Lung (tissue), 11 donors: ENCODE measurements at regions not wholly inside any gene's neighbourhood (a gene's known extent, or its start where the extent isn't known, plus 50 kb on each side); places are given as distances from the start of the nearest gene placed in this dataset.
"Not testable (repeated sequence)": the region's sequence is repeated elsewhere in the genome, so short reads cannot be mapped to it uniquely, and the experiment has no call there.

Source experiments
- ATAC-seq: fragments of 200-7000 bp; cut with Tn5 transposase; one replicate; pipeline ENCODE4 v1.9.1; 2020; ENCODE audit warnings: moderate number of reproducible peaks; ENCODE audit not compliant: insufficient read depth, low FRiP score
- DNase-seq, 3 donors: peaks; one replicate each; pipeline ENCODE4 v3.0.0-alpha.2; 2013 to 2017
- H3K27ac ChIP-seq, 2 donors: one replicate each; pipeline ENCODE4 v1.5.1; 2013; ENCODE audit warnings: mild to moderate bottlenecking in 2 of 2, moderate library complexity in 2 of 2, control low read depth in 1 of 2, inconsistent platforms in 1 of 2, low read depth in 1 of 2, low read length in 1 of 2
- H3K27me3 ChIP-seq, 3 donors: one replicate each; pipeline ENCODE4 v1.5.1; 2013; ENCODE audit warnings: low read length in 2 of 3; ENCODE audit not compliant: control insufficient read depth in 3 of 3, insufficient read depth in 3 of 3
- H3K36me3 ChIP-seq, 4 donors: one replicate each; pipeline ENCODE4 v1.5.1; 2013; ENCODE audit warnings: low read length in 4 of 4, mild to moderate bottlenecking in 1 of 4, moderate library complexity in 1 of 4; ENCODE audit not compliant: control insufficient read depth in 4 of 4, insufficient read depth in 4 of 4
- H3K4me1 ChIP-seq, 5 donors: one replicate each; pipeline ENCODE4 v1.5.1; 2013; ENCODE audit warnings: low read length in 5 of 5, mild to moderate bottlenecking in 2 of 5, moderate library complexity in 1 of 5; ENCODE audit not compliant: control insufficient read depth in 5 of 5, insufficient read depth in 5 of 5
- H3K4me3 ChIP-seq: one replicate; pipeline ENCODE4 v1.5.1; 2013; ENCODE audit warnings: mild to moderate bottlenecking, control low read depth, moderate library complexity
- H3K9ac ChIP-seq, 2 donors: one replicate each; pipeline ENCODE4 v1.5.1; 2013; ENCODE audit warnings: low read length in 2 of 2, control low read depth in 1 of 2; ENCODE audit not compliant: insufficient read depth in 1 of 2
- H3K9me3 ChIP-seq, 4 donors: one replicate each; pipeline ENCODE4 v1.5.1; 2013; ENCODE audit warnings: low read length in 3 of 4, mild to moderate bottlenecking in 1 of 4, moderate library complexity in 1 of 4; ENCODE audit not compliant: control insufficient read depth in 4 of 4, insufficient read depth in 3 of 4
- WGBS, 2 donors: extraction: QIAGEN DNeasy Blood & Tissue Kit; methylation state at CpG; one replicate each; pipeline ENCODE4 v1.1.7; 2013; 5-methylcytosine and 5-hydroxymethylcytosine counted together
- TF ChIP-seq, protein P1 (sequence below): IDR thresholded peaks from 2 replicates; pipeline ENCODE4 v1.5.1; 2012; ENCODE audit warnings: mild to moderate bottlenecking; ENCODE audit errors: control extremely low read depth, extremely low read depth
- donor health status: control.
- donor health status: control.
- donor health status: Bipolar disorder and iron deficiency.
- donor health status: healthy.
- donor health status: DM: yes; HTN: yes; CAD: no.

DNA sequence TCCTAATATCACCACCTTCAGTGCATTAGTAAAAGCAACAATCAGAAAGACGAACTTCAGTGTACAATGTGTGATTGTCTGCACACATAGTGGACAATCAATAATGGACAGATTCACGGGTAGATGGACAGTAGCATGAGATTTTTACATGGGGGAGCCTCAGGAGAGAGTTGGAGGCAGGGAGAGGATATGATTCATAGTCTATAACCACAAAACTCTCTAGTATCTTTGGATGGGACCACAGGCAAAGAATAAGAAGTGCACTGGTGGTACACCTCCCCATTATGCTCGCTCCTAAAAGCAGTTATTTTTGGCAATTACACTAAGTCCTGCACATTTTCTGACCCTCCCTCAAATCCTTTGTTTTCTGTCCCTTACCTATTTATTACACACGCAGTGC is 624.4 kb upstream of the ACTRT1 start:
- ATAC-seq, result no peak

DNA sequence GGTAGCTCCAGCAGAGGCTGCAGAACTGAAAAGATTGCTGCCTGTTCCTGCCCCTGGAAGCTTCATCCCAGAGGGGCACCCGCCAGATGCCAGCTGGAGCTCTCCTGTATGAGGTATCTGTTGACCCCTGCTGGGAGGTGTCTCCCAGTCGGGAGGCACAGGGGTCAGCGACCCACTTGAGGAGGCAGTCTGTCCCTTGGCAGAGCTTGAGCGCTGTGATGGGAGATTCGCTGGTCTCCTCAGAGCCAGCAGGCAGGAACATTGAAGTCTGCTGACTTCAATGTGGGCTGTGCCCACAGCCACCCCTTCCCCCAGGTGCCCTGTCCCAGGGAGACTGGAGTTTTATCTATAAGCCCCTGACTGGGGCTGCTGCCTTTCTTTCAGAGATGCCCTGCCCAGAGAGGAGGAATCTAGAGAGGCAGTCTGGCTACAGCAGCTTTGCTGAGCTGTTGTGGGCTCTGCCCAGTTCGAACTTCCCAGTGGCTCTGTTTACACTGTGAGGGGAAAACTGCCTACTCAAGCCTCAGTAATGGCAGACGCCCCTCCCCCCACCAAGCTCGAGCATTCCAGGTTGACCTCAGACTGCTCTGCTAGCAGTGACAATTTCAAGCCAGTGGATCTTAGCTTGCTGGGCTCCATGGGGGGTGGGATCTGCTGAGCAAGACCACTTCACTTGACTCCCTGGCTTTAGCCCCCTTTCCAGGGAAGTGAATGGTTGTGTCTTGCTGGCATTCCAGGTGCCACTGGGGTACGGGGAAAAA is 622.3 kb upstream of the ACTRT1 start:
- H3K27me3 ChIP-seq, H3K36me3 ChIP-seq, H3K4me1 ChIP-seq, H3K9ac ChIP-seq, H3K9me3 ChIP-seq, H3K4me3 ChIP-seq, H3K27ac ChIP-seq, ATAC-seq, DNase-seq: not testable (repeated sequence)
- 63 to 71% methylated on average over 5 to 9 of the region's 9 CpGs for WGBS, 2 donors

More for the DNA sequence above, 624.4 kb upstream of the ACTRT1 start:
- Histone ChIP-seq H3K9me3 (no peaks in the 10 kb centered on the region), H3K4me1 (no peaks in the 10 kb centered on the region), H3K4me3 (no peak overlapping the region), H3K36me3 (no peaks in the 10 kb centered on the region), H3K9ac (no peak overlapping the region), H3K27me3 (no peaks in the 10 kb centered on the region), H3K27ac (no peak overlapping the region)
- WGBS, 2 donors, result 70 to 88% methylated on average over 4 of the region's 4 CpGs
- TF ChIP-seq, protein P1, sequence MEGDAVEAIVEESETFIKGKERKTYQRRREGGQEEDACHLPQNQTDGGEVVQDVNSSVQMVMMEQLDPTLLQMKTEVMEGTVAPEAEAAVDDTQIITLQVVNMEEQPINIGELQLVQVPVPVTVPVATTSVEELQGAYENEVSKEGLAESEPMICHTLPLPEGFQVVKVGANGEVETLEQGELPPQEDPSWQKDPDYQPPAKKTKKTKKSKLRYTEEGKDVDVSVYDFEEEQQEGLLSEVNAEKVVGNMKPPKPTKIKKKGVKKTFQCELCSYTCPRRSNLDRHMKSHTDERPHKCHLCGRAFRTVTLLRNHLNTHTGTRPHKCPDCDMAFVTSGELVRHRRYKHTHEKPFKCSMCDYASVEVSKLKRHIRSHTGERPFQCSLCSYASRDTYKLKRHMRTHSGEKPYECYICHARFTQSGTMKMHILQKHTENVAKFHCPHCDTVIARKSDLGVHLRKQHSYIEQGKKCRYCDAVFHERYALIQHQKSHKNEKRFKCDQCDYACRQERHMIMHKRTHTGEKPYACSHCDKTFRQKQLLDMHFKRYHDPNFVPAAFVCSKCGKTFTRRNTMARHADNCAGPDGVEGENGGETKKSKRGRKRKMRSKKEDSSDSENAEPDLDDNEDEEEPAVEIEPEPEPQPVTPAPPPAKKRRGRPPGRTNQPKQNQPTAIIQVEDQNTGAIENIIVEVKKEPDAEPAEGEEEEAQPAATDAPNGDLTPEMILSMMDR, result no peak
- no peak for DNase-seq

DNA sequence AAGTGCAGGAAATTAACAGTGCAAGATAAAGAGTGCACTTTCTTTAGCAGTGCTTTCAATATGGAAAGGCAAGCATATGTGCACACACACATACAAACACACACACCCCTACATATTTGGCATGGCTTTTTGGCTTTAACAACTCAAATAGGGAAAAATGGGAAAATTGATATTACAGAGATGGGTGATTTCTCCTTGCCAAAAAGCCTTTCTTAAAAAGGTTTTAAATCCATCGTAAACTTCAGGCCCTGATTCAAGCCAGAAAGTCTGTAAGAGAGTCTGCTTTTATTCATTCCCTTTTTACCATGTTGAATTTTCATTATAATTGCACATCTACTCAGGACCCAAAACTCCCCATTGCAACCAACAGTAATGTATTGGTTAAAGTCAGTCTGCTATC is 612.0 kb upstream of the ACTRT1 start:
- no peak for ATAC-seq
- 80 to 94% methylated on average over 1 of the region's 1 CpG for WGBS, 2 donors
- H3K4me3 ChIP-seq, result no peak overlapping the region

DNA sequence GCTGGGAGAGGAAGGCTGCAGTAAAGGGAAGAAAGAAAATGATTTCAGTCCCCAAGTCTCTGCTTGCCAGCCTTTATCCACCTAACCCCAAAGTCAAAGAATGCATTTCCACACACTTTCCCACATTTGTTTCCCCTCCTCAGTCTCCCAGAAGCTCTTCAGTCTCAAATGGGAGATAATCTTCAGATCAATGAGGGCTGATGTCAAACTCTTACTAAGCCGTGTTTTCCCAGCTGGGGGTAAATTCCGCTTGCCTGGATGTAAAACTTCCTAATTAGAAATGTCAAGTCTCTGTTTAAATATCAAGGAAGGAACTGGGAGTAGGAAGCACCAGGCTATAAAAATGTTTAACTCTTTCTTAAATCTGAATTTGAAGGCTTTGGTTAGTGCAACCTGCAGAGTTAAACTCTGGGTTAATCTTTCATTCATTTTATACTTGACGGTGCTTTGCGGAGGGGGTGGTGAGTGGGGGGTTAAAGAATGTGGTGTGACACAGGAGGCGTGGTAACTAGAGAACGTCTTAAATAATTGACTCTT is 601.4 kb upstream of the ACTRT1 start:
- H3K36me3 ChIP-seq, result no peaks in the 10 kb centered on the region
- no peaks in the 10 kb centered on the region for H3K27me3 ChIP-seq
- peaks cover 0 to 12% (median 2%) of the 10 kb centered on the region in 4 donors for H3K9me3 ChIP-seq
- no peak overlapping the region for H3K4me3 ChIP-seq
- H3K9ac ChIP-seq, result no peak overlapping the region
- TF ChIP-seq, protein P1, result no peak
- DNase-seq (no peak), ATAC-seq (no peak)
- 22 to 31% methylated on average over 6 of the region's 6 CpGs for WGBS, 2 donors
- H3K27ac ChIP-seq, result no peak overlapping the region
- no peaks in the 10 kb centered on the region for H3K4me1 ChIP-seq

More for the DNA sequence above, 612.0 kb upstream of the ACTRT1 start:
- Histone ChIP-seq H3K9me3 (no peaks in the 10 kb centered on the region), H3K4me1 (no peaks in the 10 kb centered on the region), H3K27ac (no peak overlapping the region), H3K36me3 (no peaks in the 10 kb centered on the region), H3K27me3 (no peaks in the 10 kb centered on the region), H3K9ac (no peak overlapping the region)
- no peak for DNase-seq
- TF ChIP-seq, protein P1, result no peak
